ENCODE measurements at regions not wholly inside any gene's neighbourhood (a gene's known extent, or its start where the extent isn't known, plus 50 kb on each side); places are given as distances from the start of the nearest gene placed in this dataset.

- no peak overlapping the region for H3K4me3 ChIP-seq
- H3K36me3 ChIP-seq (replicated peaks in 1 of 2; ENCODE audit: insufficient read depth in 1 of 2, low read depth in 2 of 2) = no peaks in the 10 kb centered on the region
- TF ChIP-seq CTCF (IDR thresholded peaks at IDR 0.05) (no peak), POLR2A (IDR thresholded peaks at IDR 0.05) (no peak)
- H3K27ac ChIP-seq = no peak overlapping the region
- ATAC-seq (no peak), DNase-seq (no peak)
- intact Hi-C loops (cut with DNase I) = no loop called here
- H3K9me3 ChIP-seq = no peaks in the 10 kb centered on the region
- no peaks in the 10 kb centered on the region for H3K4me1 ChIP-seq
- no peaks in the 10 kb centered on the region for H3K27me3 ChIP-seq
- 24 to 33% methylated on average over 5 of the region's 5 CpGs for WGBS, 2 donors
Measured at GRCh38 chr16:77569406-77569805, 134.6 kb upstream of the ADAMTS18 start.

GRCh38 chr16:77570574-77570973, 135.7 kb upstream of the ADAMTS18 start:
- TF ChIP-seq POLR2A (IDR thresholded peaks at IDR 0.05) = no peak
- TF ChIP-seq CTCF (IDR thresholded peaks at IDR 0.05) = no peak
- no peaks in the 10 kb centered on the region for H3K36me3 ChIP-seq (replicated peaks in 1 of 2; ENCODE audit: insufficient read depth in 1 of 2, low read depth in 2 of 2)
- no peak for DNase-seq
- H3K27me3 ChIP-seq = no peaks in the 10 kb centered on the region
- no peak overlapping the region for H3K4me3 ChIP-seq
- 83 to 85% methylated on average over 1 of the region's 1 CpG for WGBS, 2 donors
- no peak overlapping the region for H3K27ac ChIP-seq
- no peak for ATAC-seq
- no peaks in the 10 kb centered on the region for H3K9me3 ChIP-seq
- intact Hi-C loops (cut with DNase I) = no loop called here
- no peaks in the 10 kb centered on the region for H3K4me1 ChIP-seq

GRCh38 chr16:77571115-77571862, 136.5 kb upstream of the ADAMTS18 start:
- H3K4me3 ChIP-seq = no peak overlapping the region
- H3K27me3 ChIP-seq = no peaks in the 10 kb centered on the region
- H3K4me1 ChIP-seq = no peaks in the 10 kb centered on the region
- ATAC-seq = no peak
- H3K27ac ChIP-seq = no peak overlapping the region
- no peaks in the 10 kb centered on the region for H3K9me3 ChIP-seq
- H3K36me3 ChIP-seq (replicated peaks in 1 of 2; ENCODE audit: insufficient read depth in 1 of 2, low read depth in 2 of 2) = no peaks in the 10 kb centered on the region
- intact Hi-C loops (cut with DNase I) = no loop called here
- 11 to 25% methylated on average over 4 of the region's 4 CpGs for WGBS, 2 donors
- TF ChIP-seq POLR2A (IDR thresholded peaks at IDR 0.05) (no peak), CTCF (IDR thresholded peaks at IDR 0.05) (no peak)
- no peak for DNase-seq

GRCh38 chr16:77574867-77575624, 140.2 kb upstream of the ADAMTS18 start:
- no peak overlapping the region for H3K4me3 ChIP-seq
- no peak for ATAC-seq
- no peaks in the 10 kb centered on the region for H3K27me3 ChIP-seq
- H3K27ac ChIP-seq = no peak overlapping the region
- no peak for TF ChIP-seq POLR2A (IDR thresholded peaks at IDR 0.05)
- no peak for DNase-seq
- intact Hi-C loops (cut with DNase I) = no loop called here
- peaks cover 0 to 4% (median 0%) of the 10 kb centered on the region in 3 donors for H3K9me3 ChIP-seq
- WGBS, 2 donors = 44 to 73% methylated on average over 13 of the region's 13 CpGs
- H3K4me1 ChIP-seq = no peaks in the 10 kb centered on the region
- no peaks in the 10 kb centered on the region for H3K36me3 ChIP-seq (replicated peaks in 1 of 2; ENCODE audit: insufficient read depth in 1 of 2, low read depth in 2 of 2)

GRCh38 chr16:77579351-77579891, 142.9 kb upstream of the NUDT7 start:
- Histone ChIP-seq H3K4me3 (no peak overlapping the region), H3K27me3 (no peaks in the 10 kb centered on the region), H3K4me1 (no peaks in the 10 kb centered on the region), H3K9me3 (peaks cover 0 to 4% (median 0%) of the 10 kb centered on the region in 3 donors), H3K27ac (no peak overlapping the region), H3K36me3 (replicated peaks in 1 of 2; ENCODE audit: insufficient read depth in 1 of 2, low read depth in 2 of 2) (no peaks in the 10 kb centered on the region)
- intact Hi-C loops (cut with DNase I) = no loop called here
- TF ChIP-seq CTCF (IDR thresholded peaks at IDR 0.05) (no peak), POLR2A (IDR thresholded peaks at IDR 0.05) (no peak)
- WGBS, 2 donors = 36 to 47% methylated on average over 3 of the region's 3 CpGs
- ATAC-seq = no peak
- DNase-seq = no peak
